HG03558 (cell line): ENCODE measurements at regions not wholly inside any gene's neighbourhood (a gene's known extent, or its start where the extent isn't known, plus 50 kb on each side); places are given as distances from the start of the nearest gene placed in this dataset.
"Not testable (repeated sequence)": the region's sequence is repeated elsewhere in the genome, so short reads cannot be mapped to it uniquely, and the experiment has no call there.

Experiments used
- ATAC-seq: cut with Tn5 transposase; IDR thresholded peaks from one replicate; pipeline ENCODE4 v1.9.1; 2021; ENCODE audit warnings: moderate number of reproducible peaks; ENCODE audit not compliant: unreplicated experiment; ENCODE audit errors: extremely low read depth

DNA sequence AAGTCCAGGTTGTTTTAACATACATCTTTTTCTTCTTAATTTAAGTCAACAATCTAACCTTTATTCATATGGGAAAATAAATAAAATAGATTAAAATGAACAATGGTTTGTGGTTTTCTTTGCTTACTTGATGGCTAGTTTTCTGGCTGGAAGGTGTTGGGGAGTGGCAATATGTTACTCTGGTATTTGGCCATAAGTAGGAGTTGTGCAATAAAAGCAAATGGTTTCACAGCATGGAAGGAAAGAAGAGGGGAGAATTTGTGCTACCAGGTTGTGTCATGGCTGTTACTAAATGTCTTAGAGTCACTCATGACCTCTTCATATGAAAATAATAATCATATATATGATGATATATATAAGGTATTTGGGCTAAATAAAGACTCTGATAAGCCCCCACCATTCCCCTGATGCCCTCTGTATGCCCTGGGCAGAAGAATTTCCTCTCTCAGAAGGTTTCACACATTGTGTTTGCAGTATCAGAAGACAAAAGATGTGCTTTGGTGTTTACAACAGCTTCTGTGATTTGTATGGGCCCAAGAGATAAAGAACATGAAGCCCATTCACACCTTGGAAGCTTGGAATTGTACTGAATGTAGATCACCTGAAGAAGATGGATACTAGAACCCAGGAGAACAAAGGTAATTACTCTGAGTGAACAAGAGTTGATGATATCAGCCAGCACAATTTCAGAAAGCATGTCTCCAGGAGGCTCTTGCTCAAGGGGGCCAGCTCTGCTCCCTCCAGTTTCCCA, 160.9 kb downstream of the ALG10B start:
- ATAC-seq, result no peak

DNA sequence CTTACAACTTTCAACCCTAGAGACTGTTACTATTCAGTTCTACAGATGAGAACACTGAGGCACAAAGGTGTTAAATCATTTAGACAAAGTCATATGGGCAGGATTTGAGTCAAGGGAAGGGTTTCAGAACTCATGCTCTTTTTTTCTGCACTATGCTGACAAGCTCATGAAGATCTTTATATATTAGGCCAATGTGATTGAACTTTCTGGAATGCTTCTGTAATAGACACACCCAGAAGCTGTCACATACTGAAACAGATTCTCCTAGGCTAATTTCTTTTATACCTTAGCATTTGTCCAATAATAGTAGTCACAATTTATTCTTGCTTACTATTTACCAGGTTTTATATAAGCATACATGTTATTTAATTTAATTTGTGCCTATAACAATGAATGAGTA, 164.0 kb downstream of the ALG10B start:
- no peak for ATAC-seq

DNA sequence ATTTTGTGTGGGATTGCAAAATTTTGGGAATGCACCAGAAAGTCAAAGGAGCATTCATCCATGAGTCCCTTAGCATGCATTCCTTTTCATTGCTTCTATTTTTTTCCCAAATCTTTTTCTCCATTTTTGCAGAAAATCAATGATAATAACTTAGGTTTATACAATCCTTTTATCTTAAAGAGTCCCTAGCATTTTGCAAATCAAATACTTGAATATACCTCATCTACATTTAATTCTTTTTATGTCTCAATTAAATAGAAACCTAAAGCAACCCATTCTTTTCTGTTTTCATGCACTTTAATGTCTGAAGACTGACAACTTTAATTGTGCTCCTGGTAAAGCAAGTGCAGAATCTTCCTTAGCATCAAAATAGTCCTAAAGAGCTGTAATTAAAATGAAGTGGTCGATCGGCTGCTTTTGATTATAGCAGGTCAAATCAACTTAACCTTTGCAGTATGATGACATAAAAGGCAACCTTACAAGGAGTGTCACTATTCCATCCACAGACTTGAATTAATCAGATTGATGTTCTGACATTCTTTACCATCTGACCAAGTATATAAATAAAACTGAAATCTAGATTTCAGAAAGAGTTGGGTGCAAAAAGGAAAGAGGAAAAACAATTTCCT, 168.4 kb downstream of the ALG10B start:
- no peak for ATAC-seq

DNA sequence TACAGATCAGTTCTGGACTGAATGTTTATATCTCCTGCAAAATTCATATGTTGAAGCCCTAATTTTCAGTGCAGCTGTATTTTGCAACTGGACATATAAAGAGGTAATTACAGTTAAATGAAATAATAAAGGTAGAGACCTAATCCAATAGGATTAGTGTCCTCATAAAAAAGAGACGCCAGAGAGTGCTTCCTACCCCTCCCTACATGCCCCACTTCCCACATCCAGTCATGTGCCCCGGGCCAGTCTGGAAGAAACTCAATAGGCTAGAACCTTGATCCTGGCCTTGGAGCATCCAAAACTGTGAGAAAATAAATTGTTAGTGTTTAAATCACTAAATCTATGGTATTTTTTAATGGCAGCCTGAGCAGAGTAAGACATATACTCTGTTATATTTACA, 172.3 kb downstream of the ALG10B start:
- ATAC-seq, result no peak

DNA sequence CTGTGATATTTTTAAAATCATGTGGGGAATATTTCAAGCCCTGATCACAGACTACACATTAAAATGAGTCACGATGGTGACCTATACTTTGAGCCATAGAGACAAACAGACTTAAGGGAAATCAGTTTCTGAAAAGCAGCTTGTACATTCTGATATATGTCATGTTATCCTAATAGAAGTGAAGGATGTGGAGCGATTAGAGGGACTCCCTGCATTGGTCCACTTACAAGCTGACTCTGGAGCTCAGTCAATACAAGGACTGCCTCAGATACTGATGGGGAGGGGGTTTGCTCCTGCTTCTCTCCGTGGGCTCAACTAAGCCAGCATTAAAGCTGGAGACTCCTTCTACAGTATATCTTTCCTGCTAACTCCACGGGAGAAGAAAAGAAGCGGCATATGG, 173.5 kb downstream of the ALG10B start:
- ATAC-seq, result no peak

DNA sequence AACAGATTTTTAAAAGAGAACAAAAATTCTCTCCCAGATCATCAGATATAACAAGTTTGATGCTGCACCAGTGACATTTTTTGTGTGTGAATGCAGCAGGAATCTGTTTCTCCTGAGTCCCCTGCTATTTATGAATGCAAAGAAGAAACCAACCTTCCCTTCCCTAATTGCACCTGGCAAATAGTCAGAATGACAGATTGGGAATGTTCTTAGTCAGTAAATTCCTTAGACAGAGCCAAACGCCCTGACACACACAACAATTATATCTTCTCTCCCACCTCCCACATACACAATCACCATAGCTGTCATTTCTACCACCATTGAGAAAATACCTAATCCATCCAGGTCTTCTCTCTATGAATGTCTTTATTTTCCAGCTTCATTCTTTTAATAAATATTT, 174.4 kb downstream of the ALG10B start:
- no peak for ATAC-seq

DNA sequence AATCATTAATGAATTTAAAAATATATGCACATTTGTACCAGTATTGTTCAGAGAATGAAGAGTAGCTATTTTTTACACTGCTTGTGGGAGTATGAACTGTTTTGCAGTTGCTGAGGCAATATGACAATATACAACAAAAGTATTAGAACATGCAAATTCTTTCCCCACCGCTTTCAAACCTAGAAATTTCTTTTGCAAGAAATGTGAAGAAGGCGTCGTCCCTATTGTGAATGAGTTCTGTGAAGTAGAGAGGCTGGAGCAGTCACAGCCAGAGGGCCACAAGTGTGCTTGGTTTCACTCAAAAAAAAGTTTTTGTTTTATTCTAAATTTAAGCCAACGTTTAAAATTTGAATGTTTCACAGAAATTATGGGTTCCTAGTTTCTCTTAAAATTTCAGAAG, 184.9 kb downstream of the ALG10B start:
- no peak for ATAC-seq

DNA sequence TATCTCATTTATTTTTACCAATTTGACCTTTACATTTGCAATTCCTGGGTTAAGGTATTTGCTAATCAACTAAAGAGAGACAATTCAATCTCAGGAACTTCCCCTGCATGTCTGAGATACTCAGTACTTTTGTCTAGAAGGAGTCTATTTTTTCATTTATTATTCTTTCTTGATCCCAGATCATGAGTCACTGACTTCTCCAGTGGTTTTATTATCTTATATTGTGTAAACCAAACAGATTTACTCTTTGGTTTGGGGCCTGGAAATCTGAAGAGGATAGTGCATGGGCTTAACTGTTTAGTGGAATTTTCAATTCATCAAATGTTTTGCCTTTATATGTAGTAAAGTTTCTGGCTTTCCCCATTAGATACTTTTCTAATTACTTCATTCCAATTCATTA, 185.4 kb downstream of the ALG10B start:
- no peak for ATAC-seq

DNA sequence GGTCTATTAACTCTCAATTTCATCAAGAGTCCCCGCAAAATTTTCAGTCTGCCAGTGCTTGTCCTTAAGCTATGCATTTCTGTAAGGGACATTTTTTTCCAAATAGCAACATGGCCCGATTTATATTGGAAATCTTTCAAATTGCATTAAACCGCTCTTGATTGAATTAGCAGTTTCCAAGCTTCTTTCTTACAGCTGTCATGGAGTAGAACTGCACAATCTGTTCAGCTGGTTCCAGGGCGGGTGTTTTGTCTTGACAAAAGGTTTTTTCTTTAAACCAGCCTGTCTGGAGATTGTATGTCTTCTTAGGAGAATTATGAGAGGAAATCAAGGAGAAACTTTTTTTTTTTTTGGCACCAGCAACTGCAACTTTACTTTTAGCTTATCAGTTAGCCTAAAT, 185.8 kb downstream of the ALG10B start:
- no peak for ATAC-seq

DNA sequence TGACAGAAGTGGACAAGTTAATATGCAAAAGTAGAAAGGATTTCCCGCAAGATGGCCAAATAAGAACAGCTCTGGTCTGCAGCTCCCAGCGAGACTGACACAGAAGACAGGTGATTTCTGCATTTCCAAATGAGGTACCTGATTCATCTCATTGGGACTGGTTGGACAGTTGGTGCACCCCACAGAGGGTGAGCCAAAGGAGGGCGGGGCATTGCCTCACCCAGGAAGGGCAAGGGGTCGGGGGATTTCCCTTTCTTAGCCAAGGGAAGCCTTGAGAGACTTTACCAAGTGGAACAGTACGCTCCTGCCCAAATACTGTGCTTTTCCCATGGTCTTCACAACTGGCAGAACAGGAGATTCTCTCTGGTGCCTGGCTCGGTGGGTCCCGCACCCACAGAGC, 191.3 kb downstream of the ALG10B start:
- ATAC-seq, result no peak

DNA sequence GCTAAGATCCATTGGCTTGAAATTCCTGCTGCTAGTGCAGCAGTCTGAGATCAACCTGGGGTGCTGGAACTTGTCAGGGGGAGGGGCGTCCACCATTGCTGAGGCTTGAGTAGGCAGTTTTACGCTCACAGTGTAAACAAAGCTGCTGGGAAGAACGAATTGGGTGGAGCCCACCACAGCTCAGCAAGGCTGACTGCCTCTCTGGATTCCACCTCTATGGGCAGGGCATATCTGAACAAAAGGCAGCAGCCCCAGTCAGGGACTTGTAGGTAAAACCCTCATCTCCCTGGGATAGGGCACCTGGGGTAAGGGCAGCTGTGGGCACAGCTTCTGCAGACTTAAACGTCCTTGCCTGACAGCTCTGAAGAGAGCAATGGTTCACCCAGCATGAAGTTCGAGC, 191.7 kb downstream of the ALG10B start:
- no peak for ATAC-seq

DNA sequence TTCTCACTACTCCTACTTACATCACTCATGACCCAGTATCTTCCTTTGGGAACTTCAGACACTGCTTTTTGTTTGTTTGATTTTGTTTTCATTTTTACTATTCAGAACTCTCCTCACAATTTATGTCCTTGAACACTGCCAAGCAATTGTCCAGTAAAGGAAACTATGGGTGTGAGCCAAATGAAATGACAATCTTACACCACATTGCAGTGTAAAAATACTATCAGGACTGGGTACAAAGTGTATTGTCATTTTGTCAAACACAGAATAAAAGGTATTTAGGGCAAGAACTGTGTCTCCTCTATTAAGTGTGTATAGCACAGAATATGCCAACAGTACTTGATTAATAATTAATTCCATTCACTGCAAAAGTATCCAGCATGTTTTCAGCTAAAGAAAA, 199.3 kb downstream of the ALG10B start:
- ATAC-seq, result no peak

DNA sequence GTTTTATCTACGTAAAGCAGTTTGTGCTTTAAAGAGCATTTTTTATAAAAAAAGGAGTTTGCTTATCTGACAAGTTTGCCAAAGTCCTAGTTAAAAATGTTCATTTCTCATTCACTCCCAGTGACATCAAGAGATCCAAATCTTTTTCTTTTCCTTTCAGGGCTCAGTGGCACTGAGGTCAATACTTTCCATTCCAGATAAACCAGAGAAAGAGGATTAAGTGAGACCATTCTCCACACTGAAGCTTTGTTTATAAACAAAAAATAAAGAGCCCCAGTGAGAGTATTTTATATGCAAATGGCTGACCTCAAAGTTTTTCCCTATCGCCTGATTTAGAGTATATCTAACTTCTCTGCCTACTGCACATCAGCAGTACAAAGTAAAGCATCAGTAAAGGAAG, 199.8 kb downstream of the ALG10B start:
- ATAC-seq, result no peak

DNA sequence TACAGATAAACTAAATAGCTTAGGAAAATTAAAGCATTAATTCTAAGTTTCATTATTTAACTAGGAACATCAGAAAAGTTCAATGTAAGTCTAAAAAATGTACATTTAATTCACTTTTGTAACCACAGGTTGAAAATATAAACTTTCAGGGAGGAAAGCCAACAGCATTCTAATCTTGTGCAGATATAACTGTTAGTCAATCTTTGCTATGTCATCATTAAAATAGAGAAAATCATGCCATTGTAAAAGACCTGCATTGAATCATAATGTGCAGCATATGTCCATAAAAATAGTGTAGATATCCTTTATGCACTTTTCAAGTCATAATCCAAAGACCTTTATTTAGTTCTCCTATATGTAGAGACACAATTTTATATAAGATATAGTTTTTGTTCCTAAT, 207.3 kb downstream of the ALG10B start:
- no peak for ATAC-seq

DNA sequence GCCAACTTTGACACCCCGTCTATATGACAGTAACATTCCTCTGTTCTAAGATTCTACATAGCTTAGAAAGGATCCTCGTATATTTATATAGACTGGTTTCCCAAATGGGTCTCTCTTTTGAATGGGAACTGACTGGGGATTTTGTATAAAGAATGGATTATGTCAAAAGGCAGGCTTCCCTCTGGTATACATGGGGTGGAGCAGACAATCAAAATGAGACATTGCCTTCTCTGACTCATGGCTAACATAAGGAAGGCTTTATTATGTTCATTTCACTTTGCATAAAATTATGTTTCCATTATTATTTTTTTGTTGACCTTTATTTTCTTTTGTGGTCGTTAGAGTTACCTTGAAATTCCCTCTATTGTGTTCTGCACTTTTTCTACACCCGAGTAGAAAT, 211.1 kb downstream of the ALG10B start:
- ATAC-seq, result no peak

DNA sequence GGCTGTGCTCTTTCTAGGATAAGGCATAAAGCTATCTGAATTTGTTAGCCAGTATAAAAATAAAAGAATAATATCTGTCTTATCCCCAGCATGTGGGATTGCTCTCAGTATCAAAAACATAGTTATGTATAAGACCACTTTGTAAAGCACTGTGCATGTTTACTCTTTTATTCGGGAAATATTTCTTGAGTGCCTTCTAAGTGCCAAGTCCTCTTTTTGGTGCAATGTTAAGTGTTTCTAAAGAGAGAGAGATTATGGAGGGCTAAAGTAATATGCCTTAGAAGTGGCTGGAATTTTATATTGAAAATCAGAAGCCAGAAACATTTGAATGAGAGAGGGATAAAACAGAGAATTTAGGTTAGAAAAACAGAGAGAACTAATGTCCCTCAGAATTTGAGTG, 212.0 kb downstream of the ALG10B start:
- ATAC-seq, result no peak

DNA sequence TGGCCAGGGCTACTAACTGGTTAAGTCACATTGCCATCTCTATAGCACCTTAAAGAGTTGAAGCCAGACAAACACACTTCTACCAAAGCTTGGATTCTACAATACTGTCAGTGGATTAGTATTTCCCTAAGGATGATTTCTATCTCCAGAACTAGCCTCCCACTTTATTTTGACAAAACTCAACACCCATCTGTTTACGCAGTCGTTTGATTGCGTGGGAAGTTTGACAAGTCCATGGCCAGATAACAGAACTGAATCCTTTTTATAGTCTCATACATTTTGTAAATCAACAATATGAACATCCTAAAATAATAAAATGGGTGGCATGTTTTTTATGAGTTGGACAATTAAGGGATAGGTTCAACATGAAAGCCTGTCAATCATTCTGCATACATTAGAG, 212.7 kb downstream of the ALG10B start:
- not testable (repeated sequence) for ATAC-seq

DNA sequence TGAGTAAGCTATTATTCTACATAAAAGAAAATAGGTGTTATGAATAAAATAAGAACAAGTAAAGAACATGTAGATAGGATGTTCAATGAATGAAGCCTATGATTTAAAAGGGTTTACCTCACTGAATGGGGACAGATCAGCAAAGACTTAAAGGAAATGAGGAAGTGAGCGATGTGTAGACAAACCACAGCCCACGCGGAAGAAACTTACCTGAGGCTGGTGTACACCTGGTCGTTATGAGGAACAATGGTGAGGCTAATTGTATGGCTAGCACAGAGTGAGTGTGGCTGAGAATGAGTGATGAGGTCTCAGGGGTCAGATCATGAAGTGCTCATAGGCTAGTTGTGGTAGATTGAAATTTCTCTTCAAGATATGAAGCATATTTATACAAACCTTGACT, 221.7 kb downstream of the ALG10B start:
- ATAC-seq, result no peak

DNA sequence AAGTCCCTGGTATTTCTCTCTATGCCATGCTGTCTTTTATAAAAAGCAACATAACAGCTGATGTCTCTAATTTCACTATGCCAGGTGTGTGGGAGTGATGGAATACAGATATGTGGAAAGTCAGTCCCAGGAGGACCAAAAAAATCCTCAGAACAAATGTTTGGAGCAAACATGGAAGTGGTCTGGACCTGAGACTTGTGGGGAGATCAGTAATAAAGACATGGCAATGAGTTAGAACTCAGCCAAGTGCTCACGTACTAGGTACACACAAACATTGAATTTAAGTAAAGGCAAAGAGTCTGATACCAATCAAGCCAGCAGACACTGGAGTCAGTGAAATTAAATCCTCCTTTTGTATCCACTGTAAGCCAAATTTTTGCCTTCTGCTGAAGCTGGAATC, 223.6 kb downstream of the ALG10B start:
- ATAC-seq, result no peak

DNA sequence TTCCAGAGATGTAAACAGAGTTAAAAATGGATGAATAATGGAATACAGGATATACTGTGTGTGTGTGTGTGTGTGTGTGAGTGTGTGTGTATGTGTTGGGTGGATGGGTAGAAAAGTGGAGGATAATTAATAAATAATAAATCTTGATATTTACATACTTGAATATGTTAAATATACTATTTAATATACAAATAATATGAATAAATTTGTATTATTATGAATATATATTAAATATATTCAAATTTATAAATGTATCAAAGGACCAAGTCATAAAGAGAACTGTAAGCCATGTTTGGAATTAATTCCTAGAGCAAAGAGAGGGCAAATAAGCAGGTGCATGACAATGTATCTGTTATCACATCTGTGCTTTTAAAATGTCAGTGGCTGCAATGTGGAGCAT, 225.3 kb downstream of the ALG10B start:
- ATAC-seq, result no peak

DNA sequence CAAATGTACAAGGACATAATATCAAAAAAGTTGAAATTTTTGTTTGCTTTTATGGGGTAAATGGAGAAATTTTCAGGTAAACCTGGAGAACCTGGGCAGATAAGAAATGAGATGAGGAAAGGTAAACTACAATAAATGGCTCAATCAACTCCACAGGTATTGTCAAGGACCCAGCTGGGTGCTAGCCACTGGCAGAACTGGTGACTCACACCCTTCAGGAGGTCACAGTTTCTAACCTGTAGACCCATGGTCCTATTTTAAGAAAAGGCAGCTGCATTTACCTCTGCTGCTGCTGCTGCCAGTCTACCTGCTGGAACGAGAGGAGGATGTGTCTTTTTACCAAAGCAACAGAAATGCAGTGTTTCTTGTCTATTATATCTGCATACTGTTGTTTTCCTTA, 226.6 kb downstream of the ALG10B start:
- no peak for ATAC-seq

DNA sequence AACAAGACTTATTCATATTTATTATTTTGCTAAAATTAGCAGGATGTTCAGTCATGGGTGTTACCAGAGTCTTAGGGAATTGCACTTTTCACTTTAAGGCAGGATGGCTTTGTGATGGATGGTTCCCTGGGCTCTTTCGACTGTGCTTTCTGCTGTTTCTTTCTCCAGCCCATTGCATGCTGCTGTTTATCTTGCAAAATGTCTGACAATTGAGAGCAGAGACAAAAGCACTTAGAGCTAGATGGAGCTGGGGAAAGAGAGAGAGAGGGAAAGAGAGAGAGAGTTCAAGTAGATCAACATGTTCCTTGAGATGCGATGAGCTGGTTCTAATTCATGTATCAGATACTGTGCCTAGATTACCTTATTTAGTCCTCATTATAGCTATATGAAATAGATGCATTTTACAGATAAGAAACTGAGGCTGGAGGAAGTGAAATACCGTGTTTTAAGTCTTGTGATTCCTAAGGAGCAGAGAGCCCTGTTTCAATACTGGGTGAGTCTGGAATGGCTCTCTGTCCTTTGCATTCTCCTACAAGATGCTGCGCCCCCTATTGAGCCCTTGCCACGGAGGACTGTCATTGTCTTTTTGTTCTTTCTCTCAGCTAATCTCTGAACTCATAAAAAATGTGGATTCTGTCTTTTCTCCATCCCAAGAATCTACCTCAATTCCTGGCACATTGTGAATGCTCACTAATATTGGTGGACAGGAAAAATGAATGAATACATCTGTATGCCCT, 227.9 kb downstream of the ALG10B start:
- no peak for ATAC-seq
